ENCODE measurements at regions not wholly inside any gene's neighbourhood (a gene's known extent, or its start where the extent isn't known, plus 50 kb on each side); places are given as distances from the start of the nearest gene placed in this dataset.

GRCh38 chr13:77415253-77416071 lies 88.6 kb upstream of the MYCBP2 start:
- H3K4me3 ChIP-seq (ENCODE audit: low read length) = no peak overlapping the region
- TF ChIP-seq CTCF (IDR thresholded peaks at IDR 0.05; ENCODE audit: insufficient read depth, low read depth, low read length, missing control alignments) = no peak
- DNase-seq (ENCODE audit: low read depth) = peak; percentile 15

GRCh38 chr13:77412860-77413259 lies 86.0 kb upstream of the MYCBP2 start:
- no peak for DNase-seq (ENCODE audit: low read depth)
- no peak for TF ChIP-seq CTCF (IDR thresholded peaks at IDR 0.05; ENCODE audit: insufficient read depth, low read depth, low read length, missing control alignments)
- H3K4me3 ChIP-seq (ENCODE audit: low read length) = no peak overlapping the region

- DNase-seq (ENCODE audit: low read depth) = no peak
- TF ChIP-seq CTCF (IDR thresholded peaks at IDR 0.05; ENCODE audit: insufficient read depth, low read depth, low read length, missing control alignments) = no peak
- no peak overlapping the region for H3K4me3 ChIP-seq (ENCODE audit: low read length)
Measured at GRCh38 chr13:77412116-77412635, 85.3 kb upstream of the MYCBP2 start.

- DNase-seq (ENCODE audit: low read depth) = no peak
- no peak for TF ChIP-seq CTCF (IDR thresholded peaks at IDR 0.05; ENCODE audit: insufficient read depth, low read depth, low read length, missing control alignments)
- H3K4me3 ChIP-seq (ENCODE audit: low read length) = no peak overlapping the region
Measured at GRCh38 chr13:77409412-77409811, 82.5 kb upstream of the MYCBP2 start.

- H3K4me3 ChIP-seq (ENCODE audit: low read length) = no peak overlapping the region
Measured at GRCh38 chr13:77406644-77407440, 79.9 kb upstream of the MYCBP2 start.

More at GRCh38 chr13:77406644-77407440, 79.9 kb upstream of the MYCBP2 start:
- DNase-seq (ENCODE audit: low read depth) = no peak
- no peak for TF ChIP-seq CTCF (IDR thresholded peaks at IDR 0.05; ENCODE audit: insufficient read depth, low read depth, low read length, missing control alignments)
